OCI-LY1 (cell line): ENCODE measurements at regions not wholly inside any gene's neighbourhood (a gene's known extent, or its start where the extent isn't known, plus 50 kb on each side); places are given as distances from the start of the nearest gene placed in this dataset.

Experiments used
- CTCF ChIP-seq: fragments of 200-600 bp; sonication (generic), shearing (Covaris generic); IDR thresholded peaks from 2 replicates; pipeline ENCODE4 v1.5.1; 2017; ENCODE audit warnings: mild to moderate bottlenecking, antibody characterized with exemption, low read length, moderate library complexity, mixed read lengths
- EZH2 ChIP-seq: fragments of 200-600 bp; sonication (generic), shearing (Covaris generic); IDR thresholded peaks from 2 replicates; pipeline ENCODE4 v1.8.0; 2017; ENCODE audit warnings: borderline replicate concordance, mixed run types, mild to moderate bottlenecking, antibody characterized with exemption, low read length, moderate library complexity, mixed read lengths

- TF ChIP-seq CTCF (no peak), EZH2 (no peak)
These were observed 211.6 kb downstream of the DTWD2 start for GRCh38 chr5:118776755-118777154.
